Esophagus muscularis mucosa (tissue), 3 donors: ENCODE measurements at regions not wholly inside any gene's neighbourhood (a gene's known extent, or its start where the extent isn't known, plus 50 kb on each side); places are given as distances from the start of the nearest gene placed in this dataset.

Experiments used
- POLR2A ChIP-seq: fragments of 450-650 bp; IDR thresholded peaks from one replicate; pipeline ENCODE4 v1.6.1; 2017; ENCODE audit warnings: antibody characterized with exemption, moderate library complexity, mild to moderate bottlenecking, low read depth
- POLR2AphosphoS5 ChIP-seq, 2 donors: sonication (generic); formaldehyde crosslinking; IDR thresholded peaks; one replicate each; pipeline ENCODE4 v1.6.1; 2017; ENCODE audit warnings: antibody characterized with exemption in 2 of 2
- TF ChIP-seq, protein P1 (sequence below), 3 experiments: fragments of 200-600 bp in 2 of 3; fragments of 450-650 bp in 1 of 3; sonication (generic) in 2 of 3; IDR thresholded peaks; one replicate each; pipeline ENCODE4 v1.5.1; 2017 to 2019; ENCODE audit warnings: antibody characterized with exemption in 3 of 3, mild to moderate bottlenecking in 2 of 3, moderate library complexity in 1 of 3

DNA sequence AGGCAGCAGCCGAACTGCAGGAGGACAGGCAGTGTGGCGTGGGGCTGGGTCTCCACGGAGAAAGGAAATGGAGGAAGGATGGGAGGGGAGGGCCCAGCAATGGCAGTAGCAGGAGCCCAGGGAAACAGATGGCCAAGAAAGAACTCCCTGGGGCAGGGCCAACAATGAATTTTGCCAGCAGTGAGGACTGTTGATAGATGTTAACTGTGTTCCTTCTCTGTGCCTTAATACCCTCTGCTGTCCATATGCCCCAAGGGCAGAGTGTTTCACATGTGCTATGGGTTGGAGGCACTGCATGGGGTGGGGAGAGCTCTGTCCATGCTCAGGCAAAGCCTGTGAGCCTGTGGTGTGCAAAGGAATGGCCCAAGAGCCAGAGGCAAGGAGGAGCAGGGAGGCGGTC lies 70.8 kb upstream of the POMGNT2 start:
- TF ChIP-seq, protein P1, sequence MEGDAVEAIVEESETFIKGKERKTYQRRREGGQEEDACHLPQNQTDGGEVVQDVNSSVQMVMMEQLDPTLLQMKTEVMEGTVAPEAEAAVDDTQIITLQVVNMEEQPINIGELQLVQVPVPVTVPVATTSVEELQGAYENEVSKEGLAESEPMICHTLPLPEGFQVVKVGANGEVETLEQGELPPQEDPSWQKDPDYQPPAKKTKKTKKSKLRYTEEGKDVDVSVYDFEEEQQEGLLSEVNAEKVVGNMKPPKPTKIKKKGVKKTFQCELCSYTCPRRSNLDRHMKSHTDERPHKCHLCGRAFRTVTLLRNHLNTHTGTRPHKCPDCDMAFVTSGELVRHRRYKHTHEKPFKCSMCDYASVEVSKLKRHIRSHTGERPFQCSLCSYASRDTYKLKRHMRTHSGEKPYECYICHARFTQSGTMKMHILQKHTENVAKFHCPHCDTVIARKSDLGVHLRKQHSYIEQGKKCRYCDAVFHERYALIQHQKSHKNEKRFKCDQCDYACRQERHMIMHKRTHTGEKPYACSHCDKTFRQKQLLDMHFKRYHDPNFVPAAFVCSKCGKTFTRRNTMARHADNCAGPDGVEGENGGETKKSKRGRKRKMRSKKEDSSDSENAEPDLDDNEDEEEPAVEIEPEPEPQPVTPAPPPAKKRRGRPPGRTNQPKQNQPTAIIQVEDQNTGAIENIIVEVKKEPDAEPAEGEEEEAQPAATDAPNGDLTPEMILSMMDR (IDR thresholded peaks at IDR 0.05): no peak
- TF ChIP-seq POLR2A: no peak
- no peak for TF ChIP-seq POLR2AphosphoS5 (IDR thresholded peaks at IDR 0.05)
